ENCODE measurements at regions not wholly inside any gene's neighbourhood (a gene's known extent, or its start where the extent isn't known, plus 50 kb on each side); places are given as distances from the start of the nearest gene placed in this dataset.
A peak's percentile ranks its signal among the peaks of the same experiment; 100 is the strongest.
"Not testable (repeated sequence)": the region's sequence is repeated elsewhere in the genome, so short reads cannot be mapped to it uniquely, and the experiment has no call there.

DNA sequence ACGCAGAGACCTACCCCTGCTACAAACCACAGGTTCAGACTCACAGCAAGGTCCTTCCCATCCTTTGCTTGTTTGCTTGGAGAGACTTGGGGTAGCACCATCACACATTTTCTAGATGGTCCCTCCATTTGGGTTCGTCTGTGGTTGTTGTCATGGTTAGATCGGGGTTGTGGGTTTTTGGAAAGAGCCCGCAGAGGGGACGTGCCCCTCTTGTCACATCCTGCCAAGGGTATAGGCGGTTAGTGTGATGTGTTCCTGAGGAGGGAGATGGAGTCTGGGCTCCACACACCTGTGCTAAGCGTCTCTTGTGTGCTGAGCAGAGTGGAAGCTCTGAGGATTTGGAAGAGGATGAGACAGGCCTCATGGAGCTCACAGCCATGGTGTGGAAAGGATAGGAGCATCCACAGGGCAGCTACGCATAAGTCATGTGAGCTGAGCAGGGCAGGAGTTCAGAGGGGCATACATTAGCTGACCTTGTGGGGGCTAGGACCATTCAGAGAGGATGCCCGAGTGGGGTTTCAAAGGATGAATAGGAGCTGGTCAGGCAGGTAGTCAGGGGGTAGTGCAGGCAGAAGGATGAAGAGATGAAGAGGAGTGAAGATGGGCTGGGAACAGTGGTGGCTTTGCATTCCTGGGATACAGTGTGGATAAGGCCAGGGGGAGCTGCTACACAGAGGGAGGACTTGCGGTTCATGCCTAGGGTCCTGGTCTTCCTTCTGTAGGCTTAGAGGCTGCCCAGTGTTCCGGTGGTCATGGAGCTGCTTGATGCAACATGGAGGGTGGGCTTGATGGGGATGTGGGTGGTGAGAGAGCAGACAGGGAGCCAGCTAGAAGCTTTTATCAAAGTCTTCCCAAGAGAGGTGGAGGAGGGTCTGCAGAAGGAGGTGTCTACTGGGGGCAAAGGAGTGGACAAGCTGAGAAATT lies 62.9 kb downstream of the ACKR3 start:
- Histone ChIP-seq H3K27ac (no peak overlapping the region), H3K4me3 (no peak overlapping the region)

DNA sequence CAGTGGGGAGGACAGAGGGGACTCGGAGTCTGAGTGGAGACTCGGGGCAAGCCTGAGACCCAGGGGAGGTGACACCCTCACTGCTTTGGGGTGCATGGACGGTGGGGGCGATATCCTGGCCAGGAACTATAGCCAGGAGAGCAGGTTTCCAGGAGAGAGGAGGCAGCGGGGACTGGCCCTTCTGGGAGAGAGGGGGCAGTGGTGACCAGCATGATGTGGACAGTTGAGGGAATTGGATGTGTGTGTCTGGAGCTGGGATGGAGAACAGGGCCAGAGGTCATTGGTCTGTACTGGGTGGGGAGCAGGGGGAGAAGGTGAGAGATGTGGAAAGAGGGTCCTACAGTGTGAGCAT lies 63.6 kb downstream of the ACKR3 start:
- Histone ChIP-seq H3K27ac (no peak overlapping the region), H3K4me3 (no peak overlapping the region)

DNA sequence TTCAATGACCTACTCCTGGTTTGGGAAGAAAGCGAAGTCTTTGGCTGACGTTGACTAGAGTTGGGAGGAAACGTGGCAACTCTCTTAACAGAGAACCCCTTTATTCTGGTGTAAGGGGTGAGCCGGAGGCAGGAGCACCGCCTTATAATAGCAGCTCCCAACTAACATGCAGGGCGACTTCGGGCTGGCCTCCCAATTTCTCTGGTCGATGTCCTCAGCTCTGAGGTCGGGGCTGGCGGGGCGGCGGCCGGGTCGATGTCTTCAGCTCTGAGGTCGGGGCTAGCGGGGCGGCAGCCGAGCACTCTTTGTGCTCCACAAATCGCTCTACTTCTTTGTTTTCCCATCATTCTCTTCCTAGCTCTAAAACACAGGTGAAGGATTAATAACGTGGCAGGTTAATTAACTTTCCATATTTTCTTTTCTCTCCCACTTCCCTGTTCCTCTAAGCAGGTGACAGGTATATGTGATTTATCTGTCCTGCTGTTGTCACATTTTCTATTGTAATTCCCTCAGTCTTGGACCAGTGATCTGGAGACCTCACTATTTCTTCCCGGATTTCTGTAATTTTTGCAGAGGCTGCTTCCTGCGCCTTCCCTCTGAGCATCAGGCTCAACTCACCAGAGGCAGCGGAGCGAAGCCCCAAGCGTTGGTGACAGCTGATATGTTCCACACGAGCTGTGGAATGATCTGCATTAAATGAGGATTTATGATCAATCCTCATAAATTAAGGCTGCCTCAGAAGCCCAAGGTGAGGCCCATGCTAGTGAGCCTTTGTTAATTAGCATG lies 64.3 kb downstream of the ACKR3 start:
- H3K4me3 ChIP-seq = no peak overlapping the region
- no peak overlapping the region for H3K27ac ChIP-seq

DNA sequence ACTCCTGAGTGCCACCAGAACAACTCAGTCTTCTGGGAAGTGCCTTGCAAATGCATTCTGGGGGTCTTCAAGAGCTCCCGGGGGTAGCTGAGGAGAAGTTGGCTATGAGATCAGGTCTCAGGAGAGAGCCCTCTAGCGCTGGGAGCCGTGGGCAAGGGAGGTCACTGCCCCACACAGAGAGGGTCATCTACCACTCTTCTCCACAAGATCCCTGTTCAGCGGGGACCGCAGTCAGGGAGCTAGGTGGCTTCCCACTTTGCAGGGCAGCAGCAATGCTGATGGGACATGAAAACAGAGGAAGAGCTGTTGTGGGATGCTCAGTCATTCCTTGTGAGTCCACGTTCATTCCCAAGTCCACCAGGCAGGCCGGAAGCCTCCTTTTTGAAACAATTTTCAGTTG lies 66.6 kb downstream of the ACKR3 start:
- peak overlapping the region in 1 of 21 experiments; percentile 64 for H3K27ac ChIP-seq
- no peak overlapping the region for H3K4me3 ChIP-seq

DNA sequence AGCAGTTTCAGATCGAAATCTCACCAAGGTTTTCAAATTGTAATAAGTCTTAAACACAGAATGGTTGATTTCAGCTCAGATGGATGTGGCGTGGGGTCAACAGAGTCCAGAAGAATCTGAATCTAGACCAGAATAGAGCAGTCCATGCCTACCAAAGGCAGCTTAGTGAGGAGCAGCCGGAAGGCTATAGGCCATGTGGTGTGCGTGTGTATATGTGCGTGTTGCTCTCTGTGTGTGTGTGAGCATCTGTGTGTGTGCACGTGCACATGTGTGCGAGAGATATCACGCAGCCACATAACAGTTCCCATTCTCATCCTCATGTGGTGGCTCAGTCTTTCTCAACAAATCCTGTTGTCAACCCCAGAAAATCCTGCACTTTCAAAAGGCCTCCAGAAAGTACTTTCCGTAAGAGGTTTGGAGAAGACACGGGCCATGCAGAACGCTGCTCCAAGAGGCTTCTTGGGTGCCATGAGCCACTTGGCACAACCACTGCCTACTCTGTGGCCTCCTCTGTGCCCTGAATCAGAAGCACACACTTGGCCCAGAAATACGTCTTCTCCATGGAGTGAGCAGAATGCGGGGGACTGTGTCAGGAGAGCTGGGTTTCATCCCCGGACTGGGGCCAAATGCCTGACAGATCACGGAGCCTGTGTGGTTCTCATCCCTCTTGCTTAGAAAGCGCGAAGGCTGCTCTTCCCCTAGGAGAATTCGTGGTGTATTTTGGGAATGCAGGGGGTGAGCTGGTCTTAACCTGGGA lies 67.3 kb downstream of the ACKR3 start:
- peak overlapping the region in 2 of 21 experiments; percentile 14 to 64 for H3K27ac ChIP-seq
- no peak overlapping the region for H3K4me3 ChIP-seq

GRCh38 chr2:236637686-236638569 lies 68.3 kb downstream of the ACKR3 start:
- Histone ChIP-seq H3K4me3 (no peak overlapping the region), H3K27ac (peak overlapping the region in 1 of 21 experiments; percentile 64)

GRCh38 chr2:236638707-236639106 lies 69.1 kb downstream of the ACKR3 start:
- Histone ChIP-seq H3K27ac (no peak overlapping the region), H3K4me3 (no peak overlapping the region)

GRCh38 chr2:236639461-236640235 lies 70.0 kb downstream of the ACKR3 start:
- H3K27ac ChIP-seq = no peak overlapping the region
- H3K4me3 ChIP-seq = no peak overlapping the region

- H3K27ac ChIP-seq = peak overlapping the region in 7 of 21 experiments; percentile 4 to 88 (median 63)
- no peak overlapping the region for H3K4me3 ChIP-seq
These were observed 71.6 kb downstream of the ACKR3 start for GRCh38 chr2:236641051-236641726.

GRCh38 chr2:236642125-236642524 lies 72.5 kb downstream of the ACKR3 start:
- no peak overlapping the region for H3K4me3 ChIP-seq
- H3K27ac ChIP-seq = peak overlapping the region in 15 of 21 experiments; percentile 22 to 88 (median 68)

GRCh38 chr2:236642584-236643291 lies 73.1 kb downstream of the ACKR3 start:
- no peak overlapping the region for H3K4me3 ChIP-seq

DNA sequence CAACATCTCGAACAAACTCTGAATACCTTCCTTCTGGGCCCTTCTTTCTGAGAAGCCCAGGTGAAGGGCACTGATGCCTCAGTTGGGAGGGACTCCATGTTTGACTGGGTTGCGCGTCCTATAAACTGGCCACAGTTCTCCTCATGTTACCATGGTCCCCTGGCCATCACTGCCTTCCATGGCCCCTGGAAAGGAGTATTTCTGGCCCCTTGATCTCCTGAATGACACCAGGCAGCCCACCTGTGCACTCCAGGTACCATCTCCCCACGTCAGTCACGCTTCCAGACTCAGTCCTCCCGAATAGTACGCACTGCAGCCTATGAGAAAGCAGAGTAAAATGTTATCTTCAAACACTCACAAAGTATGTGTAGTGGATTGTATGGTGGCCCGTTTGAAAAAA lies 73.9 kb downstream of the ACKR3 start:
- Histone ChIP-seq H3K27ac (peak overlapping the region in 17 of 21 experiments; percentile 27 to 88 (median 66)), H3K4me3 (no peak overlapping the region)

More at GRCh38 chr2:236642584-236643291, 73.1 kb downstream of the ACKR3 start:
- H3K27ac ChIP-seq = peak overlapping the region in 18 of 21 experiments; percentile 27 to 88 (median 67)

- Histone ChIP-seq H3K27ac (peak overlapping the region in 5 of 21 experiments; percentile 40 to 88 (median 85)), H3K4me3 (no peak overlapping the region)
These were observed 74.4 kb downstream of the ACKR3 start for GRCh38 chr2:236644067-236644466.

- H3K4me3 ChIP-seq = no peak overlapping the region
These were observed 74.9 kb downstream of the ACKR3 start for GRCh38 chr2:236644502-236644911.

DNA sequence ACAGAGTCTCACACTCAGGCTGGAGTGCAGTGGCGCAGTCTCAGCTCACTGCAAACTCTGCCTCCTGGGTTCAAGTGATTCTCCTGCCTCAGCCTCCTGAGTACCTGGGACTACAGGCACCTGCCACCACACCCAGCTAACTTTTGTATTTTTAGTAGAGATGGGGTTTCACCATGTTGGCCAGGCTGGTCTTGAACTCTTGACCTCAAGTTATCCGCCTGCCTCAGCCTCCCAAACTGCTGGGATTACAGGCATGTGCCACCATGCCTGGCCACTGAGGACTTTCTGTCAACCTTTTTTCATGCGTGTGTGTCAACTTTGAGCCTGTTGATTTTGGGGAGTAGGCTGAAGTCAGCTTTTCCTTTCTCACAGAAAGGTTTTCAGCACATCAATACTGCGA lies 75.5 kb downstream of the ACKR3 start:
- H3K27ac ChIP-seq, H3K4me3 ChIP-seq: not testable (repeated sequence)

More at GRCh38 chr2:236644502-236644911, 74.9 kb downstream of the ACKR3 start:
- H3K27ac ChIP-seq = peak overlapping the region in 3 of 21 experiments; percentile 85 to 88 (median 87)

GRCh38 chr2:236646441-236646840 lies 76.8 kb downstream of the ACKR3 start:
- H3K4me3 ChIP-seq = no peak overlapping the region
- H3K27ac ChIP-seq = peak overlapping the region in 2 of 21 experiments; percentile 15 to 34

- peak overlapping the region in 2 of 21 experiments; percentile 15 to 34 for H3K27ac ChIP-seq
These were observed 77.2 kb downstream of the ACKR3 start for GRCh38 chr2:236646871-236647270.

More at GRCh38 chr2:236646871-236647270, 77.2 kb downstream of the ACKR3 start:
- H3K4me3 ChIP-seq = no peak overlapping the region

Data from skin epidermis (tissue), 12 donors.